Effector memory CD8-positive, alpha-beta T cell (primary cell): ENCODE measurements at regions not wholly inside any gene's neighbourhood (a gene's known extent, or its start where the extent isn't known, plus 50 kb on each side); places are given as distances from the start of the nearest gene placed in this dataset.
A peak's percentile ranks its signal among the peaks of the same experiment; 100 is the strongest.

Source experiments
- ATAC-seq: fragments of 150-1000 bp; cut with Tn5 transposase; replicated peaks from 2 replicates; pipeline ENCODE4 v1.10.0; 2021; ENCODE audit warnings: mild to moderate bottlenecking, moderate library complexity
- DNase-seq, 3 experiments: peaks; one replicate each; pipeline ENCODE4 v3.0.0; 2021
- H3K27ac Mint-ChIP-seq, 2 donors: one replicate each; pipeline ENCODE4 v1.8.0; 2022; ENCODE audit warnings: mild to moderate bottlenecking in 2 of 2, mixed read lengths in 2 of 2, moderate library complexity in 2 of 2
- H3K27me3 Mint-ChIP-seq, 2 donors: one replicate each; pipeline ENCODE4 v1.8.0; 2022; ENCODE audit warnings: mixed read lengths in 2 of 2
- H3K36me3 Mint-ChIP-seq: one replicate; pipeline ENCODE4 v1.8.0; 2022; ENCODE audit warnings: mild to moderate bottlenecking, moderate library complexity, mixed read lengths; ENCODE audit not compliant: insufficient read depth
- H3K4me1 Mint-ChIP-seq, 2 donors: one replicate each; pipeline ENCODE4 v1.8.0; 2022; ENCODE audit warnings: low read depth in 2 of 2, mixed read lengths in 2 of 2
- H3K4me3 Mint-ChIP-seq, 2 donors: one replicate each; pipeline ENCODE4 v1.8.0; 2022; ENCODE audit warnings: mild to moderate bottlenecking in 2 of 2, mixed read lengths in 2 of 2, moderate library complexity in 2 of 2
- H3K9me3 Mint-ChIP-seq, 2 donors: one replicate each; pipeline ENCODE4 v1.8.0; 2022; ENCODE audit warnings: mixed read lengths in 2 of 2

DNA sequence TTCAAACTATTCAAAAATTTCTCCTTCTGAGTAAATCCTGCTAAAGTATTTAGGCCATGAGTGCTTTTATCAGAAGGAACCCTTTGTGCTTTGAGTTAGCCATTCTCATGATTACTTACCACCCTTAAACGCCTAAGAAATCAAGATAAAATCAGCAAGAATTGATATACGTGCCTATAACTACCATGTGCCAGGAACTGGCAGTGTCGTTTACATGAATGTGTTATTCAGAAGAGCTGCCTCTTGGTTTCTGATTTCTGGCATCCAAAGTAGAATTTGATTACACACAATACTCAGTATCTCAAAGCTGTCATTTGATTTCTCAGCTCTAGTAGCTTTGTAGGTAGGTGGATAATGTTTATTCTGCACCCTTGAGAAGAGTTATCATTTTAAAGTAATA is 351.3 kb upstream of the CCDC54 start:
- Mint-ChIP-seq H3K27ac (no peak overlapping the region), H3K9me3 (no peaks in the 10 kb centered on the region), H3K4me1 (no peaks in the 10 kb centered on the region), H3K4me3 (no peak overlapping the region), H3K27me3 (no peaks in the 10 kb centered on the region), H3K36me3 (no peaks in the 10 kb centered on the region)
- ATAC-seq (no peak), DNase-seq (no peak)

DNA sequence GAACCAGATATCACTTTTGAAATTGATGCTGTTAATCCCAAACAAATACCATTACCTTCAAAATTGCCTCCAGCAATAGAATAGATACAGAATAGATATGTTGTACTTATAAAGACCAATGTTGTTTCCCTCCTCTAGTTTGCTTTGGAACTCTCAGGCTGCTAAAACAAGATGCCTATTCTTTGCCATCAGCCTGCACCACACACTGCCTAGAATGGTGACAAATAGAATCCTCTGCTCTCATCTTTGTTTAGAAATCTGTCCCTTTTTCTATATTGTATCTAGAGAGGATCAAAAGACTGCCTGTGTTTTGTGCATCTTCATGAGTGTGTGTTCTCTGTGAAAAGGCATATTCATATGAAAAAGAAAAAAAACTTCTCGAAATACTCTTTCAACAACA is 349.2 kb upstream of the CCDC54 start:
- no peak for ATAC-seq
- Mint-ChIP-seq H3K36me3 (no peaks in the 10 kb centered on the region), H3K27me3 (no peaks in the 10 kb centered on the region), H3K4me3 (no peak overlapping the region), H3K9me3 (peaks cover 0 to 2% of the 10 kb centered on the region in 2 donors), H3K4me1 (no peaks in the 10 kb centered on the region), H3K27ac (no peak overlapping the region)
- no peak for DNase-seq

DNA sequence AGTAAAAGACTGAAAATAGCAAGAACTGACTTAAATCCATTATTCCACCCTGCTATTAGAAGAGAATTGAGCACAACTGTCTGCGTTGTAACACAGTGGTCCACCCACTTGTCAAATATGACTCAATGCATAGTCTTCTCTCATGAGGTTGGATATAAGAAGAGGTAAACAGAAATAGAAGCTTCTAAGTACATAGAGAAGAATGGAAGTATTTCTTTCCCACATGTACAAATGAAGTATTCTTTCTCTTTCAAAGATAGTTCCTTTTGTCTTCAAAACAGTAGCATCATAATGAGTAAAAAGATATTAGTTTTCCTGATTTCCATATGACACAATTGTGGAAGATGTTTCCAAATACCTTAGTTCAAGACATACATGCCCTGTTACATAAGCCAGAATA is 348.6 kb upstream of the CCDC54 start:
- Mint-ChIP-seq H3K4me3 (no peak overlapping the region), H3K4me1 (no peaks in the 10 kb centered on the region), H3K9me3 (peaks cover 0 to 2% of the 10 kb centered on the region in 2 donors), H3K27ac (no peak overlapping the region), H3K27me3 (no peaks in the 10 kb centered on the region), H3K36me3 (no peaks in the 10 kb centered on the region)
- ATAC-seq (no peak), DNase-seq (no peak)

DNA sequence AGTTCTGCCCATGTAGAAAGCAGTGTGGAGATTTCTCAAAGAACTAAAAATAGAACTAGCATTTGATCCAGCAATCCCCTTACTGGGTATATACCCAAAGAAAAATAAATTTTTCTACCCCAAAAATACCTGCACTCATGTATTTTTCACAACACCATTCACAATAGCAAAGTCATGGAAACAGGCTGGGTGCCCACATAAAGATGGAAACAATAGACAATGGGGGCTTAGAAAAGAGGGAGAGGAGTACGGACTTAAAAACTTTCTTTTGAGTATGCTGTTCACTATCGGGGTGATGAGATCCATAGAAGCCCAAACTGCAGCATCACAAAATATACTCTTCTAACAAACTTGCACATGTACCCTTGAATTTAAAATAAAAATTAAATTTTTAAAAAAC is 345.1 kb upstream of the CCDC54 start:
- no peaks in the 10 kb centered on the region for H3K4me1 Mint-ChIP-seq
- H3K9me3 Mint-ChIP-seq, result peaks cover 7 to 8% of the 10 kb centered on the region in 2 donors
- ATAC-seq (no peak), DNase-seq (no peak)
- H3K27me3 Mint-ChIP-seq, result no peaks in the 10 kb centered on the region
- no peak overlapping the region for H3K27ac Mint-ChIP-seq
- H3K4me3 Mint-ChIP-seq, result no peak overlapping the region
- no peaks in the 10 kb centered on the region for H3K36me3 Mint-ChIP-seq

DNA sequence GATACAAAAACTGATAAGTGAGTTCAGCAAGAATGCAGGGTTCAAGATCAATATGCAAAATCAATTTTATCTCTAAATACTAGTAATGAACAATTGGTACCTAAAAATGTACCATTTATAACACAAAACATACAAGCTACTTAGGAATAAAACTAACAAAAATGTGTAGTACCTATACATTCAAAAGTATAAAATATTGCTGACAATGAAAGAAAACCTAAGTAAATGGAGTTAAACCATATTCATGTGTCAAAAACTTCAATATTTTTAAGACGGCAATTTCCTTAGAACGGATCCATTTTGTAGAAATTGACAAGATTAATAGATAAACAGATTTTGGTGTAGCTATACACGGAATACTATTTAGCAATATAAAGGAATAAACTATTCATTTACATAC is 343.1 kb upstream of the CCDC54 start:
- Mint-ChIP-seq H3K27ac (no peak overlapping the region), H3K4me1 (no peaks in the 10 kb centered on the region), H3K36me3 (no peaks in the 10 kb centered on the region), H3K9me3 (peaks cover 11 to 13% of the 10 kb centered on the region in 2 donors), H3K4me3 (no peak overlapping the region), H3K27me3 (peaks cover 0 to 5% of the 10 kb centered on the region in 2 donors)
- ATAC-seq (no peak), DNase-seq (no peak)

DNA sequence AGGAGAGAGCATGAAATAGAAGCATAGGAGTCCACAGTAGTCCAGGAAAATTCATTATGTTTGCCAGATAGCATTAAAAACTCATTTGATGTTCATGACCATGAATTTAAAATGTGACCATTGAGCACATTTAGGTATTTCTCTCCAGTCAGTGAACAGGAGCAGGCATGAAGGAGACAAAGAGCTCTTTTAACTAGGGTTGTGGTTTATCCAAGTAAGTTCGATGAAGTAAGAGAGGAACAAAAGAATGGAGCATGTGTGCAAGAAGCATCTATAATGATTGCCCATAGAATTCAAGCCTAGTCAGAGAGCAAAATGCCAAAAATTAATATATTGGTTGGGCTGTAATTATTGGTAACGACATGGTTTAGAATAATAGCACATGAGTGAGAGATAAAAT is 342.1 kb upstream of the CCDC54 start:
- Mint-ChIP-seq H3K4me1 (no peaks in the 10 kb centered on the region), H3K4me3 (no peak overlapping the region)

DNA sequence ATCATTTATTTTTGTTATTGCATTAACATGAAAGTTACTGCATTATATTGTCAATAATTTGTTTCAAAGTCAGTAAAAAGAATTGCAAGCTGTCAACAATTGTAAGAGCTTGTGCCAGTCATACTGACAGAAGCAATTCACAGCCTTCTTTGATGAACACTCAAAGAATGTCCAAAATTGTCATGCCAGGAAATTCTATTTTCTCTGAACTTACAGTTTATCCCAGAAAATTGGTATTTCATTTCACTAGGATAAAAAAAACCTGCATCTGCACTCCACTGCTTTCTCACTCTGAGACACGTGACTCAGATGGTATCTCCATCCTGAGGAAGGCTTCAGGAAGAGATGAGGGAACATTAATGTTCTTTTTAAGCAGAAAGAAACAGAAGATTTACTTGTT is 332.6 kb upstream of the CCDC54 start:
- no peaks in the 10 kb centered on the region for H3K27me3 Mint-ChIP-seq
- H3K4me3 Mint-ChIP-seq, result no peak overlapping the region
- no peaks in the 10 kb centered on the region for H3K36me3 Mint-ChIP-seq
- H3K9me3 Mint-ChIP-seq, result no peaks in the 10 kb centered on the region
- DNase-seq (no peak), ATAC-seq (no peak)
- H3K4me1 Mint-ChIP-seq, result no peaks in the 10 kb centered on the region
- H3K27ac Mint-ChIP-seq, result no peak overlapping the region

More for the DNA sequence above, 342.1 kb upstream of the CCDC54 start:
- DNase-seq (no peak), ATAC-seq (no peak)
- Mint-ChIP-seq H3K9me3 (peaks cover 11 to 13% of the 10 kb centered on the region in 2 donors), H3K27ac (no peak overlapping the region), H3K36me3 (no peaks in the 10 kb centered on the region), H3K27me3 (peaks cover 0 to 8% of the 10 kb centered on the region in 2 donors)

DNA sequence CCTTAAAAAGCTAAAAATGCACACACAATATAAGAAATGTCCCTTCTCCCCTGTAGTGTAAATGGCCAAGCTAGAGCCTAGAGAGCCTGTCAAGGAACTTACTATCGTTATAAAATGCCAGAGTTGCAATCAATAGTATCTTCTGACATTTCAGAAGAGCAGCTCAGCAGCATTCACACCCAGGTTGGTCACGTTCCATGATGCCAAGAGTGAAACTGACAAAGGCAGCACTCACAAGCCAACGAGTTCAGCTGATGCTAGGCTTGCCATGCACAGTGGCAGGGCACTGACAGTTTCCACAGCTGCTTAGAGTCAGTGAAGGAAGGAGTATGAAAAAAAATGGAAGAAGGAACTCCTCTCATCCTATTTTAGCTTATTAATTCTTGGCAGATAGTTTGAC is 331.4 kb upstream of the CCDC54 start:
- no peak overlapping the region for H3K4me3 Mint-ChIP-seq
- H3K36me3 Mint-ChIP-seq, result no peaks in the 10 kb centered on the region
- no peak for ATAC-seq
- H3K27me3 Mint-ChIP-seq, result no peaks in the 10 kb centered on the region
- H3K9me3 Mint-ChIP-seq, result no peaks in the 10 kb centered on the region
- no peak for DNase-seq
- H3K27ac Mint-ChIP-seq, result no peak overlapping the region
- H3K4me1 Mint-ChIP-seq, result no peaks in the 10 kb centered on the region

DNA sequence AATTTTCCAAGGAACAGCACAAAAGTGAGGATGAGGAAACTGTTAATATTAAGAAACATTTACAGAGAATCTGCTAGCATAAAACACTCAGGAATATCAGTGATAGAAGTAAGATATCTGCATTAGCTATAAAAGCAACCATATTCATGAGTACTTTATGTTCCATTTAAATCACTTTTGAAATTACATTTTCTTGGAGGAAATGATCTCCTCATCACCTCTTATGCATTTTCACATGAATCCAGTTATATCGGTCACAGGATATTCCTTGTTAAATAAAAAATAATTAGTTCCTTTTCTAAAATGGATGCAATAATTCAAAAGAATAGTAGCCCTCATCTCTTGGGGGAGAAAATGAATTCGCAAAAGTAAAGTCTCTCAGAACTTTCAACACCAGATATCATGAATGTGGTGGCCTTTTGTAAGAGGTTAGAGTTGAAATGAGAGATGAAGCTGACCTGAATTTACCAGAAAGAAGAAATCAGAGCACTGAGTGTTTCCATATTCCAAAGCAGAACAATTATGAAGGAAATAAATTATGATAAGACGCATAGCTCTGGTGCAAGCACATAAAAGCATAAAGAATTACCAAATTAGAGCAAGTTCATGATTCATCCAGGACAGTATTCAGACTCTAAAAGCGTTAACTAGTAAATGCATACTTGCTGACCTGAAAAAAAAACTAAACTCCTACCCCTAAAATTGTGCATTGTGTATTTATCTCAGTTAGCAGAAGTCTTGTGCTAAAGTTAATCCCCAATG is 321.9 kb upstream of the CCDC54 start:
- DNase-seq, result no peak
- H3K4me1 Mint-ChIP-seq, result no peaks in the 10 kb centered on the region
- no peak overlapping the region for H3K27ac Mint-ChIP-seq
- H3K36me3 Mint-ChIP-seq, result no peaks in the 10 kb centered on the region
- ATAC-seq, result no peak
- H3K27me3 Mint-ChIP-seq, result peaks cover 14% of the 10 kb centered on the region in 2 donors
- H3K4me3 Mint-ChIP-seq, result no peak overlapping the region
- no peaks in the 10 kb centered on the region for H3K9me3 Mint-ChIP-seq

DNA sequence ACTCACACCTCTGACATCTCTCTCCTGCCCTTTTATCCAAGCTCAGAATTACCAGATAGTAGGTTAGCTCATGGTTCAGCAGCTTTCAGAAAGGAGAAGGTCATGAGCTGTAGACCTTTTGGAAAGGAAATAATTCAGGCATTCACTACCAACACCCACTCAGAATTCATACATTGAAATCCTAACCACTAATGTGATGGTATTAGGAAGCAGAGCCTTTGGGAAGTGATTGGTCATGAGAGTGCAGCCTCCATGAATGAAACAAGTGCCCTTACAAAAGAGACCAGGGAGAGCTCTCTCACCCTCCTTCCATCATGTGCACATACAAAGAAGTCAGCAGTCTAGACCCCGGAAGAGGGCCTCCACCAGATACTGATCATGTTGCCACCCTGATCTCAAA is 315.8 kb upstream of the CCDC54 start:
- H3K27me3 Mint-ChIP-seq, result peaks cover 14 to 28% of the 10 kb centered on the region in 2 donors
- ATAC-seq (no peak), DNase-seq (no peak)
- H3K4me3 Mint-ChIP-seq, result no peak overlapping the region
- H3K36me3 Mint-ChIP-seq, result peaks cover 3% of the 10 kb centered on the region
- no peak overlapping the region for H3K27ac Mint-ChIP-seq
- peaks cover 6 to 10% of the 10 kb centered on the region in 2 donors for H3K4me1 Mint-ChIP-seq
- no peaks in the 10 kb centered on the region for H3K9me3 Mint-ChIP-seq

DNA sequence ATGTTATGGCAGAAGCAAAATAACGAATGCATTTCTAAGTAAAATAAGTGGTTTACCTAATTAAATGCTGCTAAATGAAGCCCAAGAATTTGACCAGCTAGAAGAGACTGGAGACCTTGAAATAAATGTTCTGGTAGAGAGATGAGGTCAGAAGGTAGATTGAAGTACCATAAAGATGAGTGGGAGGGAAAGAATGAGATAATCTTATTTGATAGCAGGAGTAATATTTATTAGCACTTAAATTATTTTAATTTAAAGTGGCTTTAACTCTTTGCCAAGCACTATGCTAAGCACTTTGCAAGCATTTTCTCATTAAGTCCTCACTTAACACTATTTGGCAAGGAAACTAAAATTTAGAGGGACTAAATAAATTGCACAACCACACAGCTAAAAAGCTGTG is 314.9 kb upstream of the CCDC54 start:
- Mint-ChIP-seq H3K27ac (no peak overlapping the region), H3K27me3 (peaks cover 12 to 20% of the 10 kb centered on the region in 2 donors), H3K9me3 (no peaks in the 10 kb centered on the region), H3K4me3 (no peak overlapping the region), H3K4me1 (peaks cover 6 to 11% of the 10 kb centered on the region in 2 donors), H3K36me3 (peaks cover 3% of the 10 kb centered on the region)
- no peak for DNase-seq
- ATAC-seq, result no peak

DNA sequence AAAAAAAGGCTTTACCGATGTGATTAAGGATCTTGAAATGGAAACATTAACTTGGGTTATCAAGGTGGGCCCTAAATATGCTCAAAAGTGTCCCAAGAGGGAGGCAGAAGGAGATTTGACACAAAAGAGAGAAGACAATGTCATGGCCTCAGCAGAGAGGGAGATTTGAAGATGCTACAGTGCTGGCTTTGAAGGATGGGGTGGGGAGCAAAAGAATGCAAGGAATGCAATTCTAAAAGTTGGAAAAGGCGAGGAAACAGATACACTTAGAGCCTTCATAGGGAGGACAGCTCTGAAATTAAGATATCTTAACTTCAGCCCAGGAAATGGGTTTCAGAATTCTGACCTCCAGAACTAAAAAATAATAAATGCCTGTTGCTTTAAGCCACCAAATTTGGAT is 314.5 kb upstream of the CCDC54 start:
- peaks cover 6 to 11% of the 10 kb centered on the region in 2 donors for H3K4me1 Mint-ChIP-seq
- H3K4me3 Mint-ChIP-seq, result no peak overlapping the region
- no peak for DNase-seq
- H3K27me3 Mint-ChIP-seq, result peaks cover 10 to 15% of the 10 kb centered on the region in 2 donors
- no peaks in the 10 kb centered on the region for H3K9me3 Mint-ChIP-seq
- no peak for ATAC-seq
- H3K27ac Mint-ChIP-seq, result no peak overlapping the region
- peaks cover 3% of the 10 kb centered on the region for H3K36me3 Mint-ChIP-seq

DNA sequence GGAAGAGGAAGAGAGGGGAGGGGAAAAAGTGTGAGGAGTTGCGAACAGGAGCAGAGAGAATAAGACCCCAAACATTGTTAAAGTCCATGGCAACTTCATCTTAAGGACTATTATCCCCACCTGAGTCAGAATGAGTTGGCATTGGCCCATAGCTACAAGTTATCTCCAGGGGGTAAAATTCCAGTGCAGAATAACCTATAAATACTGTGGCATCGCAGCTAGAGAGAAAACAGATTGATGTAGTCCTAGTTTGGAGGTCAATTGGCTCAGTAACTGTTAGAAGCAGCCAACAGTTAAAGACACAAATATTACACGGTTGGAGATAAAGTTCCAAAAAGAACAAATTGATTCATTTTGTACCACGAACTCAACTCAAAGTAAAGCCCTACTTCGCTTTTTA is 313.9 kb upstream of the CCDC54 start:
- DNase-seq (no peak), ATAC-seq (no peak)
- H3K4me3 Mint-ChIP-seq, result no peak overlapping the region
- H3K36me3 Mint-ChIP-seq, result peaks cover 3% of the 10 kb centered on the region
- H3K9me3 Mint-ChIP-seq, result no peaks in the 10 kb centered on the region
- peaks cover 6 to 11% of the 10 kb centered on the region in 2 donors for H3K4me1 Mint-ChIP-seq
- peaks cover 7 to 14% of the 10 kb centered on the region in 2 donors for H3K27me3 Mint-ChIP-seq
- H3K27ac Mint-ChIP-seq, result no peak overlapping the region

DNA sequence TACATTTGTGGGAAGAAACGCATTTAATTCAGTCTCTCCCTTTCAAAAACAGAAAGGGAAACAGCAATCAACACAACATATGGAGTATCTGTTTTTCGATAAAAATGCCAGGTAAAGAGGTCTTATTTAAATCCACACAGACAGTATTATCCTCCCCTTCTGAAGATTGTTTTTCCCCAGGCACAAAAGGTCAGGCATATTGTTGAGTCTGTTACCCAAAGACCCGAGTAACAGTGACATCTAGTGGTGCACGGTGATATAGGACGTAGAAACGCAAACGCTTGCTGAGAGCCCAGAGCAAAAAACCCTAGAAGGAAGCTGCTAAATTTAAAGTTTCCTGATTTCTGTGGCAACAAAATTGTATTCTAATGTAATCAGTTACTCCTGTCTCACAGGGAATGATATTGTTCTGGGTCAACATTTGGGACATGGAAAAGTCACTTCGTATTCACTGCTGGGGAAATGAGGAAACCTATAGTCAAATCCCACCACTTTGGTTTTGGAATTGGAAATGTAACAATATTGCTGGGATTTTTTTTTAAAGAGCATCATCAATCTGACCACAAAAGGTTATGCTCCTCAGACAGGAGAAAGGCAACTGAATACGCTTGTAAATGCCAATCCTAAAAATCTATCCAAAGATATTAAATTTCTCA is 312.7 kb upstream of the CCDC54 start:
- Mint-ChIP-seq H3K27me3 (peaks cover 7 to 14% of the 10 kb centered on the region in 2 donors), H3K9me3 (no peaks in the 10 kb centered on the region), H3K4me3 (peak overlapping the region in 1 of 2 donors; percentile 30), H3K27ac (peak overlapping the region in 1 of 2 donors; percentile 9), H3K36me3 (peaks cover 3% of the 10 kb centered on the region), H3K4me1 (peaks cover 6 to 11% of the 10 kb centered on the region in 2 donors)
- ATAC-seq, result peak; percentile 72
- peak; percentile 52 to 59 (median 57) for DNase-seq
